GM12873 (cell line): ENCODE measurements at regions not wholly inside any gene's neighbourhood (a gene's known extent, or its start where the extent isn't known, plus 50 kb on each side); places are given as distances from the start of the nearest gene placed in this dataset.

Experiments used
- CTCF ChIP-seq: IDR thresholded peaks from 2 replicates; pipeline ENCODE4 v1.5.1; 2012; ENCODE audit warnings: low read depth, mild to moderate bottlenecking, moderate library complexity, low read length, control low read depth; ENCODE audit not compliant: insufficient read depth; ENCODE audit errors: missing control alignments

- no peak for TF ChIP-seq CTCF
These were observed 918.3 kb upstream of the TMEFF2 start for GRCh38 chr2:193112986-193113385.

- no peak for TF ChIP-seq CTCF
These were observed 908.3 kb upstream of the TMEFF2 start for GRCh38 chr2:193103064-193103463.

GRCh38 chr2:193101591-193101990 lies 906.9 kb upstream of the TMEFF2 start:
- TF ChIP-seq CTCF, result no peak

- TF ChIP-seq CTCF, result no peak
These were observed 893.3 kb upstream of the TMEFF2 start for GRCh38 chr2:193088026-193088425.

DNA sequence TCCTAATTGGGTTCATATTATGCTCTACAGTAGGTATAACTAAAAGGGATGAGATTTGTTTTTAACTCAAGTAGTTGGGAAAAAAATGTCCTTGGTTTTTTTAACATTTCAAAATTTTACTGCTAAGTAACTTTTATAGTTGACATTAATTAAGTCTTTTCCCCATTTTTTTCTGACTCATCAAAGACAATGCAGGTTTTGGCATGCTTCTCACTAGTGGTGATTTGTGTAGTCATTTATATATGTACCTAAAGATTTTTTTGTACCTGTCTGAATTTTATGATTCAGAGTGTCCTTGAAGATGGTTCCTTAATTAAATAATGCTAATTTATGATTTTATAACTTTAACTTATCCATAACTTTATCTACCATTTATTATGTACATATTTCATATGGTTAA lies 882.3 kb upstream of the TMEFF2 start:
- no peak for TF ChIP-seq CTCF

GRCh38 chr2:193074933-193075332 lies 880.2 kb upstream of the TMEFF2 start:
- TF ChIP-seq CTCF, result no peak

DNA sequence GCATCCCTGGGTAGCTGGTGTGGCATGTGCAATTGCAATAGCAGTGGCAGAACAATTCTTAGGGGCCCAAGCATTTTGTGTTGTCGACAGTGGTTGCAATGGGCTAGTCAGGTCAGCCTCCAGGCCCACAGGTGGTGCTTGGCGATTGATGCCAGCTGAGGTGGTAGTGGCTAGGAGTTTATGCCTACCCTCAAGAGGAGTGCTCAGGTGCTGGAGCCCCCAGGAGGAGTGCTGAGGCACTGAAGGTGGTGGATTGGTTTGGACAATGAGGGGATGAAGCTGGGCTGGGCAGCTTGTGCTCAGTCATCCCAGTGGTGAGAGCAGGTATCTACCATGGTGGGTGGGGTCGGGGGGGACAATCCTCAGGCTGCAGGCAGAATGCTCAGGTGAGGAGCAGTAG lies 877.9 kb upstream of the TMEFF2 start:
- TF ChIP-seq CTCF, result no peak
